MM.1S (cell line): ENCODE measurements at regions not wholly inside any gene's neighbourhood (a gene's known extent, or its start where the extent isn't known, plus 50 kb on each side); places are given as distances from the start of the nearest gene placed in this dataset.

Source experiments
- DNase-seq: peaks from one replicate; pipeline ENCODE4 v3.0.0-alpha.2; 2015
- H2AFZ ChIP-seq: fragments of 300-600 bp; sonication (generic); 2 replicates; pipeline ENCODE4 v1.6.0; 2016; ENCODE audit warnings: antibody characterized with exemption, low read length
- H3F3A ChIP-seq: fragments of 300-600 bp; sonication (generic); 2 replicates; pipeline ENCODE4 v1.6.1; 2016; ENCODE audit warnings: mild to moderate bottlenecking, antibody characterized with exemption, low read length, moderate library complexity, mixed read lengths; ENCODE audit not compliant: insufficient read depth
- H3K27ac ChIP-seq: fragments of 300-600 bp; sonication (generic); 2 replicates; pipeline ENCODE4 v1.5.1; 2016; ENCODE audit warnings: mild to moderate bottlenecking, low read length
- H3K27me3 ChIP-seq: fragments of 300-600 bp; sonication (generic); replicated peaks from 2 replicates; pipeline ENCODE4 v1.6.0; 2016; ENCODE audit warnings: low read length; ENCODE audit not compliant: insufficient read depth
- H3K36me3 ChIP-seq: fragments of 300-600 bp; sonication (generic); replicated peaks from 2 replicates; pipeline ENCODE4 v1.6.1; 2016; ENCODE audit warnings: mild to moderate bottlenecking, low read length, mixed read lengths; ENCODE audit not compliant: insufficient read depth
- H3K4me1 ChIP-seq: fragments of 300-600 bp; sonication (generic); 2 replicates; pipeline ENCODE4 v1.6.1; 2016; ENCODE audit warnings: low read length, mixed read lengths
- H3K4me2 ChIP-seq: fragments of 300-600 bp; sonication (generic); 2 replicates; pipeline ENCODE4 v1.6.0; 2016; ENCODE audit warnings: low read depth, low read length
- H3K4me3 ChIP-seq: fragments of 300-600 bp; sonication (generic); 2 replicates; pipeline ENCODE4 v1.5.1; 2016; ENCODE audit warnings: low read length, mixed read lengths
- H3K79me2 ChIP-seq: fragments of 300-600 bp; sonication (generic); 2 replicates; pipeline ENCODE4 v1.6.1; 2016; ENCODE audit warnings: mixed run types, low read length, mixed read lengths
- H3K9ac ChIP-seq: fragments of 300-600 bp; sonication (generic); 2 replicates; pipeline ENCODE4 v1.6.1; 2016; ENCODE audit warnings: low read length, mixed read lengths
- H3K9me2 ChIP-seq: fragments of 300-600 bp; sonication (generic); replicated peaks from 2 replicates; pipeline ENCODE4 v1.6.1; 2016; ENCODE audit warnings: mild to moderate bottlenecking, low read length, mixed read lengths; ENCODE audit not compliant: insufficient read depth
- H3K9me3 ChIP-seq: fragments of 300-600 bp; sonication (generic); replicated peaks from 2 replicates; pipeline ENCODE4 v1.6.1; 2016; ENCODE audit warnings: mild to moderate bottlenecking, low read length, mixed read lengths; ENCODE audit not compliant: insufficient read depth
- H4K20me1 ChIP-seq: fragments of 300-600 bp; sonication (generic); 2 replicates; pipeline ENCODE4 v1.6.1; 2016; ENCODE audit warnings: mild to moderate bottlenecking, low read length, moderate library complexity, mixed read lengths; ENCODE audit not compliant: insufficient read depth
- EZH2 ChIP-seq: fragments of 300-600 bp; sonication (generic); optimal IDR thresholded peaks from 2 replicates; pipeline ENCODE3; 2017; ENCODE audit warnings: low read depth, mild to moderate bottlenecking, antibody characterized with exemption, low read length, mixed read lengths
- EZH2phosphoT487 ChIP-seq: fragments of 300-600 bp; sonication (generic); IDR thresholded peaks from 2 replicates; pipeline ENCODE4 v1.6.1; 2018; ENCODE audit warnings: antibody characterized with exemption, low read length
- TF ChIP-seq, protein P1 (sequence below): fragments of 300-600 bp; sonication (generic); IDR thresholded peaks from 2 replicates; pipeline ENCODE4 v1.5.1; 2016; ENCODE audit warnings: antibody characterized with exemption, low read length, mixed read lengths

DNA sequence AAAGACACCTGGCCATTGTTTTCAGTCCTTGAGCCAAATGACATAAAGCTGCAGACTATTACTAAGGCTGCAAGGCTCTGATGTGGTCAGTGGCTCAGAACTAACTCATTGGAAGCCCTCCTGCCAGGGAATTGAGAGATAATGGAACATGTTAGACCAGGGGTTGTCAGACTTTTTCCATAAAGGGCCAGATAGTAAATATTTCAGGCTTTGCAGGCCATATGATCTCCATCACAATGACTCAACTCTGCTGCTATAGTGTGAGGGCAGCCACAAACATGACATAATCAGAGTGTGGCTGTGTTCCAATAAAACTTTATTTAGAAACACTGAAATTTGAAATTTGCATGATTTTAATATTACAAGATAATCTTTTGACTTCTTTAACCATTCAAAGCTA, 140.3 kb downstream of the TMEM30B start:
- Histone ChIP-seq H3K27me3 (no peaks in the 10 kb centered on the region), H4K20me1 (no peaks in the 10 kb centered on the region), H3F3A (no peaks in the 10 kb centered on the region), H3K9ac (no peak overlapping the region), H3K27ac (no peak overlapping the region), H3K4me1 (no peaks in the 10 kb centered on the region), H3K79me2 (no peaks in the 10 kb centered on the region), H3K4me2 (no peak overlapping the region), H3K36me3 (no peaks in the 10 kb centered on the region), H3K4me3 (no peak overlapping the region), H2AFZ (no peak overlapping the region), H3K9me2 (no peaks in the 10 kb centered on the region), H3K9me3 (no peaks in the 10 kb centered on the region)
- TF ChIP-seq EZH2 (no peak), EZH2phosphoT487 (no peak)
- TF ChIP-seq, protein P1, sequence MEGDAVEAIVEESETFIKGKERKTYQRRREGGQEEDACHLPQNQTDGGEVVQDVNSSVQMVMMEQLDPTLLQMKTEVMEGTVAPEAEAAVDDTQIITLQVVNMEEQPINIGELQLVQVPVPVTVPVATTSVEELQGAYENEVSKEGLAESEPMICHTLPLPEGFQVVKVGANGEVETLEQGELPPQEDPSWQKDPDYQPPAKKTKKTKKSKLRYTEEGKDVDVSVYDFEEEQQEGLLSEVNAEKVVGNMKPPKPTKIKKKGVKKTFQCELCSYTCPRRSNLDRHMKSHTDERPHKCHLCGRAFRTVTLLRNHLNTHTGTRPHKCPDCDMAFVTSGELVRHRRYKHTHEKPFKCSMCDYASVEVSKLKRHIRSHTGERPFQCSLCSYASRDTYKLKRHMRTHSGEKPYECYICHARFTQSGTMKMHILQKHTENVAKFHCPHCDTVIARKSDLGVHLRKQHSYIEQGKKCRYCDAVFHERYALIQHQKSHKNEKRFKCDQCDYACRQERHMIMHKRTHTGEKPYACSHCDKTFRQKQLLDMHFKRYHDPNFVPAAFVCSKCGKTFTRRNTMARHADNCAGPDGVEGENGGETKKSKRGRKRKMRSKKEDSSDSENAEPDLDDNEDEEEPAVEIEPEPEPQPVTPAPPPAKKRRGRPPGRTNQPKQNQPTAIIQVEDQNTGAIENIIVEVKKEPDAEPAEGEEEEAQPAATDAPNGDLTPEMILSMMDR: no peak
- no peak for DNase-seq

DNA sequence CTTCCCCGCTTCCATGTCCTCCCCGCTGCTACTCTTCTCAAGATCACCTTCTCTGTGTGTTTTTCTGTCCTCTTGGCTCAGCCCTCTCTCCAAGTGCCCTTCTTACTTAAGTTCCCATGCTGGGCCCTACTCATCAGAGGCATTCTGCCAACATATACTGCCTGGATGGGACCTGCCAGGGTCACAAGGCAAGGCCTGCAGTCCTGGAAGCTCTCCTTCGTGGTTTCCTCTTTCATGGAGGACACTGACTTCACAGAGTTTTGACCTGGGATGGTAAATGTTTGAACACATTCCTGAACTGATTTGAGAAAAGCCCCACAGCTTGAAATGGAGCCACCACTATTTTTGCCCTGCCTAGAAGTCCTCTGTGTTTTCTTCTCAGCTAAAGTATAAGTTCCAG, 140.9 kb downstream of the TMEM30B start:
- no peak overlapping the region for H2AFZ ChIP-seq

DNA sequence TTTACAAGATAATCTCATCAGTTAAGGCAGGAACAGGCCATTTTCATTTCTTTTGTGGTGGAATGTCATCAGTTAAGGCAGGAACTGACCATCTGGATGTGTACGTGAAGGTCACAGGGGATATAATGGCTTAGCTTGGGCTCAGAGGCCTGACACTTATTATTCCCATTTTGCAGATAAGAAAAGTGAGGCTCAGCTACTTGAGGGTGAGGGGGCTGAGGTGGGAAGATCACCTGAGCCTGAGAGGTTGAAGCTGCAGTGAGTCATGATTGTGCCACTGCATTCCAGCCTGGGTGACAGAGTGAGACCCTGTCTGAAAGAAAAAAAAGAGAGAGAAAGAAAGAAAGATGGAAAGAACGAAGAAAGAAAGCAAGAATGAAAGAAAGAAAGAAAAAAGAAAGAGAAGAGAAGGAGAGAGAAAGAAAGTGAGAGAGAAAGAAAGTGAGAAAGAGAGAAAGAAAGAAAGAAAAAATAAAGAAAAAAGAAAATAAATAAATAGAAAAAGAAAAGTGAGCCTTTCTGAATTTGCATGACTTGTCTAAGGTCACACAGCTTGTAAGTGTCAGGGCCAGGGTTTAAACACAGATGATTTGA, 142.0 kb downstream of the TMEM30B start:
- Histone ChIP-seq H3K4me3 (no peak overlapping the region), H2AFZ (no peak overlapping the region), H3K4me2 (no peak overlapping the region), H3K27me3 (no peaks in the 10 kb centered on the region), H3K9me3 (no peaks in the 10 kb centered on the region), H3K4me1 (no peaks in the 10 kb centered on the region), H3K36me3 (no peaks in the 10 kb centered on the region), H3K79me2 (no peaks in the 10 kb centered on the region), H3F3A (no peaks in the 10 kb centered on the region), H4K20me1 (no peaks in the 10 kb centered on the region), H3K27ac (no peak overlapping the region), H3K9me2 (no peaks in the 10 kb centered on the region), H3K9ac (no peak overlapping the region)
- TF ChIP-seq EZH2 (no peak), EZH2phosphoT487 (no peak)
- TF ChIP-seq, protein P1: no peak
- no peak for DNase-seq

More for the DNA sequence above, 140.9 kb downstream of the TMEM30B start:
- no peaks in the 10 kb centered on the region for H3K4me1 ChIP-seq
- no peaks in the 10 kb centered on the region for H3K36me3 ChIP-seq
- H3K9ac ChIP-seq: no peak overlapping the region
- TF ChIP-seq EZH2phosphoT487 (no peak), EZH2 (no peak)
- TF ChIP-seq, protein P1: no peak
- no peak overlapping the region for H3K27ac ChIP-seq
- H3K4me3 ChIP-seq: no peak overlapping the region
- no peaks in the 10 kb centered on the region for H3F3A ChIP-seq
- no peaks in the 10 kb centered on the region for H3K9me2 ChIP-seq
- H3K79me2 ChIP-seq: no peaks in the 10 kb centered on the region
- H3K4me2 ChIP-seq: no peak overlapping the region
- no peaks in the 10 kb centered on the region for H3K9me3 ChIP-seq
- no peaks in the 10 kb centered on the region for H3K27me3 ChIP-seq
- DNase-seq: no peak
- H4K20me1 ChIP-seq: no peaks in the 10 kb centered on the region

DNA sequence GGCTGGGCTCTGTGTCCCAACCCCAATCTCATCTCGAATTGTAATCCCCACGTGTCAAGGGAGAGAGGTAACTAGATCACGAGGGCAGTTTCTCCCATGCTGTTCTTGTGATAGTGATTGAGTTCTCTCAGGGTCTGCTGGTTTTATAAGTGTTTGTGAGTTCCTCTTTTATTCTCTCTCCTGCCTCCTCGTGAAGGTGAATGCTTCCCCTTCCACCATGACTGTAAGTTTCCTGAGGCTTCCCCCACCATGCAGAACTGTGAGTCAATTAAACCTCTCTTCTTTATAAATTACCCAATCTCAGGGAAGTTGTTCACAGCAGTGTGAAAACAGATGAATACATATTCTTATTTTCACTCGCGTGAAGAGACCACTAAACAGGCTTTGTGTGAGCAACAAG, 148.2 kb downstream of the TMEM30B start:
- H3F3A ChIP-seq: no peaks in the 10 kb centered on the region
- H3K27me3 ChIP-seq: no peaks in the 10 kb centered on the region
- H3K79me2 ChIP-seq: no peaks in the 10 kb centered on the region
- TF ChIP-seq, protein P1: no peak
- TF ChIP-seq EZH2 (no peak), EZH2phosphoT487 (no peak)
- no peaks in the 10 kb centered on the region for H4K20me1 ChIP-seq
- no peak overlapping the region for H3K4me2 ChIP-seq
- H3K9me3 ChIP-seq: no peaks in the 10 kb centered on the region
- DNase-seq: no peak
- H3K27ac ChIP-seq: no peak overlapping the region
- no peaks in the 10 kb centered on the region for H3K9me2 ChIP-seq
- no peak overlapping the region for H3K4me3 ChIP-seq
- H2AFZ ChIP-seq: no peak overlapping the region
- H3K9ac ChIP-seq: no peak overlapping the region
- H3K36me3 ChIP-seq: no peaks in the 10 kb centered on the region
- H3K4me1 ChIP-seq: no peaks in the 10 kb centered on the region
